Lower leg skin (tissue), 4 donors: ENCODE measurements at regions not wholly inside any gene's neighbourhood (a gene's known extent, or its start where the extent isn't known, plus 50 kb on each side); places are given as distances from the start of the nearest gene placed in this dataset.

Experiments
- DNase-seq, 2 donors: peaks; one replicate each; pipeline ENCODE4 v3.0.0-alpha.2; 2019; ENCODE audit warnings: low spot score in 2 of 2
- H3K4me3 ChIP-seq: fragments of 200-600 bp; sonication (generic); 2 replicates; pipeline ENCODE4 v1.5.1; 2017; ENCODE audit warnings: mild to moderate bottlenecking, low read depth; ENCODE audit not compliant: poor library complexity, severe bottlenecking
- POLR2A ChIP-seq, 2 donors: fragments of 450-650 bp; IDR thresholded peaks; one replicate each; pipeline ENCODE4 v1.6.1; 2016 to 2017; ENCODE audit warnings: antibody characterized with exemption in 2 of 2, mild to moderate bottlenecking in 1 of 2, moderate library complexity in 1 of 2
- whole genome bisulfite sequencing, 2 donors: methylation state at CpG; one replicate each; pipeline ENCODE4 v1.1.5; 2018; 5-methylcytosine and 5-hydroxymethylcytosine counted together
- intact Hi-C: fragments of 100-400 bp; cut with DNase I; formaldehyde crosslinking; loops from one replicate; pipeline ENCODE4 v1.15.0; 2023; ENCODE audit warnings: low total_unique reads
- TF ChIP-seq, protein P1 (sequence below), 3 donors: fragments of 450-650 bp; IDR thresholded peaks; one replicate each; pipeline ENCODE4 v1.5.1; 2016; ENCODE audit warnings: antibody characterized with exemption in 3 of 3, mild to moderate bottlenecking in 3 of 3, moderate library complexity in 2 of 3

DNA sequence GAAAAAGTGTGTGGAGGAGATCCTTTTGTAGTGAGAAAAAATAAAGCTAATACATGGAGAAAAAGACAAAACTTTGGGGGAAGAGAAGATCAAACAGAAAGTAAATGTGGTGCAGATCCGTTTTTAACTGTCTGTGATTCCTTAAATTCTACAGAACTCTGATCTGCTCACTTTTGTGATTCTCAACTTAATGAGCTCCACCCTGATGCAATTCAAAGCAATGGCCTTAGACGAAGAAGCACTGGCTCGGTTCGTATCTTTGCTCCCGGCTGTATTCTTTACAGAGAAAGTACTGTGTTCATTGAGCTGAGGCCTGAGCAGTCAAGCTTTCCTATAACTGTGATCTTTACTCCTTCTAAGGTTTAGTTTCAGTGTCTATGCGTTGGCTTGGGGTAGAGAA is 453.4 kb downstream of the DMAC1 start:
- WGBS, 2 donors = 76 to 86% methylated on average over 6 of the region's 6 CpGs
- H3K4me3 ChIP-seq = no peak overlapping the region
- intact Hi-C loops = no loop called here
- TF ChIP-seq, protein P1, sequence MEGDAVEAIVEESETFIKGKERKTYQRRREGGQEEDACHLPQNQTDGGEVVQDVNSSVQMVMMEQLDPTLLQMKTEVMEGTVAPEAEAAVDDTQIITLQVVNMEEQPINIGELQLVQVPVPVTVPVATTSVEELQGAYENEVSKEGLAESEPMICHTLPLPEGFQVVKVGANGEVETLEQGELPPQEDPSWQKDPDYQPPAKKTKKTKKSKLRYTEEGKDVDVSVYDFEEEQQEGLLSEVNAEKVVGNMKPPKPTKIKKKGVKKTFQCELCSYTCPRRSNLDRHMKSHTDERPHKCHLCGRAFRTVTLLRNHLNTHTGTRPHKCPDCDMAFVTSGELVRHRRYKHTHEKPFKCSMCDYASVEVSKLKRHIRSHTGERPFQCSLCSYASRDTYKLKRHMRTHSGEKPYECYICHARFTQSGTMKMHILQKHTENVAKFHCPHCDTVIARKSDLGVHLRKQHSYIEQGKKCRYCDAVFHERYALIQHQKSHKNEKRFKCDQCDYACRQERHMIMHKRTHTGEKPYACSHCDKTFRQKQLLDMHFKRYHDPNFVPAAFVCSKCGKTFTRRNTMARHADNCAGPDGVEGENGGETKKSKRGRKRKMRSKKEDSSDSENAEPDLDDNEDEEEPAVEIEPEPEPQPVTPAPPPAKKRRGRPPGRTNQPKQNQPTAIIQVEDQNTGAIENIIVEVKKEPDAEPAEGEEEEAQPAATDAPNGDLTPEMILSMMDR (IDR thresholded peaks at IDR 0.05) = no peak
- no peak for TF ChIP-seq POLR2A (IDR thresholded peaks at IDR 0.05)
- DNase-seq = no peak

DNA sequence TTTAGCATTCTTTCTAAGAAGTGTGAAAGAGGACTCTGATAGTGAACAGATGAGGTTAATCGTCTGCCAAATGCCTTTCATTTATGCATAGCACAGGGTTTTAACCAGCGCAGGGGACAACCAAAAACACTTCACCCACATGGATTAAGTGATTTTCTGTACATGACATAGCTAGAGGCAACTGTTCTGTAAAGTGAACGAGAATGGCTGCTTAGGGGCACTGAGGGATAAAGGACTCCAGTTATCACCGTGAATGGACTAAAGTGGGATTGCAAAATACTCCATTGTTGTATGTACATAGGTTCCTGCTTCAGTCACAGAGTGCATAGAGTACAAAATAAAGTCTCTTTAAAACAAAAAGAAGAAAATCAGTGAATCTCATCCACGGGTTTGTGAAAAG is 456.8 kb downstream of the DMAC1 start:
- DNase-seq = no peak
- TF ChIP-seq, protein P1 (IDR thresholded peaks at IDR 0.05) = no peak
- no peak for TF ChIP-seq POLR2A (IDR thresholded peaks at IDR 0.05)
- WGBS, 2 donors = 56 to 60% methylated on average over 5 of the region's 5 CpGs
- intact Hi-C loops = no loop called here
- no peak overlapping the region for H3K4me3 ChIP-seq

DNA sequence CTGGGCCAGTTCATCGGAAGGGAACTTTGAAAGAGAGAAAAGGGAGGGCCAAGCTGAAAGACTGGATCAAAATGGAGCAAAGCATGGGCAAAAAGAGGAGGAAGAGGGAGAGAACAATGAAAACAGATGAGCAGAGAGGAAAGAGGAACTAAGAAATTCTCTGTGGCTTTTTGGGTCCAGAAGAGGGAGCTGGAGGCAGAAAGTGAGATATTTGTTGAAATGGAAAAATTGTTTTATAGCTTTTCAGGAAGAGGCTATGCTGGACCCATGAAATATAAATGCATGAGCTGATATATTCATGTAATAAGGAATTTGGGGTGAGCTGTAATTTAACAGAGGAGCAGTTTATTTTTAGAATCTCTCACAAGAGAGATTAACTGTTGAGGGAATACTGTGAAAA is 457.3 kb downstream of the DMAC1 start:
- intact Hi-C loops = no loop called here
- H3K4me3 ChIP-seq = no peak overlapping the region
- WGBS, 2 donors = 70 to 77% methylated on average over 1 of the region's 1 CpG
- DNase-seq = no peak
- no peak for TF ChIP-seq POLR2A (IDR thresholded peaks at IDR 0.05)
- TF ChIP-seq, protein P1 (IDR thresholded peaks at IDR 0.05) = no peak

DNA sequence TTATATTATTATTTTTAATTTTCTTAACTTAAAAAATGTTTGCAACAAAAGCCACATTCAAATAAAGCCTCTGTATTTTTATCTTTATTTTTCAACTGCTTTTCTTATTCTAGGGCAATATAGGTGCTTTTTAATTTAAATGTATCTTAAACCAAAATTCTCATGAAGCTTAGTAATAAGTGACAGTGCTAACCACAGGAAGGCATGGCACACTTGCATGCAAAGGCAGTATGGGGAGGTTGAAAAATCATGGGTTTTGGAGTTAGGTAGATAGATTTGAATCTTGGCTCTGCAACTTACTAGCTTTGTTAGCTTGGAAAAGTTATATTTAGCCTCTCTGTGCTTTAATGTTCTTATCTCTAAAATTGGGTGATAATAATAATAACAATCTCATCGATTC is 458.0 kb downstream of the DMAC1 start:
- 77 to 93% methylated on average over 1 of the region's 1 CpG for WGBS, 2 donors
- TF ChIP-seq, protein P1 (IDR thresholded peaks at IDR 0.05) = no peak
- TF ChIP-seq POLR2A (IDR thresholded peaks at IDR 0.05) = no peak
- no peak for DNase-seq
- no peak overlapping the region for H3K4me3 ChIP-seq
- intact Hi-C loops = no loop called here

DNA sequence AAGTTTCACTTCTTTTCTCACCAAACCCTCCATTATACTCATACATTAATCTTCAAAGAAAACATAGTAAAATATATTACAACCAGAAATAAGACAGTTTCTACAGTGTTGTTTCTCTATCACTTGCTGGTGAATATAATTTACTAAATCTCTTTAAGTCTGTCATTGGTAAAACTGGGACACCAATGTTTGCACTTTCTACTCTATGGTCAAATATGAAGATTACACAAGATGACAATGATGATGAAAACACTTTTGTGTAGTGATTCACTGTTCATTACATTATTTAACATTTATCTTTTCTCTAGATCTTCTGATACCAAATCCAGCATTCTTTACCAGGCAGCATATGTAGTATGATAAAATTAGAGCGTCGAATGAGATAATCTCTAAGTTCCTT is 459.1 kb downstream of the DMAC1 start:
- DNase-seq = no peak
- 44 to 64% methylated on average over 2 of the region's 2 CpGs for WGBS, 2 donors
- no peak for TF ChIP-seq POLR2A (IDR thresholded peaks at IDR 0.05)
- TF ChIP-seq, protein P1 (IDR thresholded peaks at IDR 0.05) = no peak
- intact Hi-C loops = no loop called here
- no peak overlapping the region for H3K4me3 ChIP-seq

DNA sequence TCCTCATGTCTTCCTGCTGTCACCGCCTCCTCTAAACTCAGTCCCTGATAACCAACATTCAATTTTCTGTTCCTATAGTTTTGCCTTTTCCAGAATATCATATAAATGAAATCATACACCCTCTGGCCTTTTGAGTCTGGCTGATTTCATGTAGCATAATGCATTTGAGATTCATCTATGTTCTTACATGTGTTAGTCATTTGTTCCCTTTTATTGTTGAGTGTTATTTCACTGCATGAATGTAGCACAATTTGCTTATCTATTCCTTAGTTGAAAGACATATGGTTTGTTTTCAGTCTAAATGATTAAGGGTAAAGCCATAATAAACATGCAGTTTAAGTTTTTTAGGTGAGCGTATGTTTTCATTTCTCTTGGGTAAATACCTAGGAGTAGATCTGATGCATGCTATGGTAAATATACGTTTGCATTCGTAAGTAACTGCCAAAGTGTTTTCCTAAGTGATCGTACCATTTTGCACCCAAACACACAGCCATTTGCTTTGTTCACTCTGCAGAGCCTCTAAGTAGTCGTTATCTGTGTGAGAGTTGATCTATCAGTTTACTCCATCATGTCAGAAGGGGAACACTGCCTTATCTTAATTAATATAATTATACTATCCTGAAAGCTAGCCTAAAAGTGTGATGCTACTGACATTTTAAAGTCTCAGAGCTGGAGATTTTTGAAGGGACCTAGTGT is 460.8 kb downstream of the DMAC1 start:
- no peak for DNase-seq
- WGBS, 2 donors = 73 to 77% methylated on average over 6 of the region's 6 CpGs
- no peak overlapping the region for H3K4me3 ChIP-seq
- intact Hi-C loops = no loop called here
- TF ChIP-seq, protein P1 (IDR thresholded peaks at IDR 0.05) = no peak
- no peak for TF ChIP-seq POLR2A (IDR thresholded peaks at IDR 0.05)
